ENCODE measurements at regions not wholly inside any gene's neighbourhood (a gene's known extent, or its start where the extent isn't known, plus 50 kb on each side); places are given as distances from the start of the nearest gene placed in this dataset.
"Not testable (repeated sequence)": the region's sequence is repeated elsewhere in the genome, so short reads cannot be mapped to it uniquely, and the experiment has no call there.

GRCh38 chr6:159440911-159441703, 251.9 kb downstream of the SOD2 start:
- DNase-seq (ENCODE audit: low read depth in 2 of 2) = no peak

GRCh38 chr6:159440349-159440748, 252.7 kb downstream of the SOD2 start:
- no peak for DNase-seq (ENCODE audit: low read depth in 2 of 2)

DNA sequence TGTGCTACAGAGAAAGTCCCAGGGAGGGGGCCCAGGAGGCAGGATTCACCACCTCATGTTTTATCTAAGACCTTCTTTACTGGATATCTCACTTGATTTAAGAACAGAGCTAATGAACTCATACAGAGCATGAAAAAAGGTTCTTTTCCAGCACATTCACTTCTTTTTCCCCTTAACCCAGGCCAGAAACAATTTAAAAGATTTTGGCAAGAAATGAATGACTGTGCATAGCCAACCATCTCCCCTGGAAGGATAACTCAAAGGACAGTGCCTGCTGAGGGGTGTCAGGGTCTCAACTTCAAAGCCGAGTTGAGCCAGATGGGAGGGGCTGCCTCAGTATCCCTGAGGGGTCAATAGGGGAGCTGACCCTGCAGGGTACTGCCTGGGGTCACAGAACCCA, 253.4 kb downstream of the SOD2 start:
- DNase-seq (ENCODE audit: low read depth in 2 of 2) = no peak

DNA sequence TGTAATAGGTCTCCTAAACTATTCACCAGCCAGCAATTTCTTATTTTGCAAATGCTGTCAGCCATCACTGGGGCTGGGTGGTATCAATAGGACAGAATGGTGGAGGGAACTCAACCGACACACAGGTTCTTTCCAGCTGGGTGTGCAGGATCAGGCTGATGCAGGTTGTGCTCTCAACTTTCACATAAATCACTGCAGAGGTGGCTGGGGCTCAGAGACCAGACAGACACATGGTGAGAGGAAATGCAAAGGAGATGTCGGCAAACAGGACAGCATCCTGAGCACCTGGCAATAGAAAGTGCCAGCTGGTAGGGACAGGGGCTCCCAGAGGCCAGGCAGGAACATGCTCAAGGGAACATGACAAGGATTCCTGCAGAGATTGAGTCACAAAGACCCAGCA, 254.9 kb downstream of the SOD2 start:
- DNase-seq (ENCODE audit: low read depth in 2 of 2) = no peak

GRCh38 chr6:159436581-159436980, 256.5 kb downstream of the SOD2 start:
- DNase-seq (ENCODE audit: low read depth in 2 of 2) = no peak

DNA sequence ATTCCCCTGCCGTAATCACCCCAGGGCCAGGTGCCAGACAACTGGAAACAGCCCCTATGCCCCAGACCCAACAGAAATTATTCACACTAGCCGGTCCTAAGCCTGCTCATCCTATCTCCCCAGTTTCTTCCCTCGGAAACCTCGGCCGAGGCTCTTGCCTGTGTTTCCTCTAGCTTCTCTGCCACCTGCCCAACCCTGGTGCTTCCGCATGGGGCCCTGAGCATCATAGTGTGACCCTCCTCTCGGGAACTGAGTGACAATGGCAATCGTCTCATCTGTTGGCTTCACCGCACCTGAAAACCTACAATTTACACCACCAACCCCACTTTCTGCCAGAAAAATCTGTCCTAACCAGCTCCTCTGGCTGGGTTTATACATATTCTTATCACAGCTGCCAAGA, 257.3 kb downstream of the SOD2 start:
- DNase-seq (ENCODE audit: low read depth in 2 of 2) = no peak

DNA sequence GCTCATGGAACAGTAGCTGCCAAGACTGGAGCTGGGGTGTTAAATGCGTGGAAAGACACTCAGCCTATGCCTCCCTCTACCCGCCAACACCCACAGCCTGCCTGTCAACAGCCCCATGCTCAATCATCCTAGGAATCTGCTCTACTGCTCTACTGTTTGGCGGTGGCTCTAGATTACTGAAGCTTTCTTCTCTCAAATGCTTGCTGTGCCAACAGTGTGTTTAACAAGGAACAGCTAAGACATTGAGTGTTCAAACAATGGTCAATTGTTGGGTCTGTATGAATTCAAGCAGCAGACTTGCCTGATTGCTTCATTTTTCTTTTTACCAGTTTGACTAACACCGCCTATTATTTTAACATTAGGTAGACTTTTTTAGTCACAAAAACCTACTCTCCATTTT, 258.6 kb downstream of the SOD2 start:
- DNase-seq (ENCODE audit: low read depth in 2 of 2) = no peak

- DNase-seq (ENCODE audit: low read depth in 2 of 2) = no peak
Observed at GRCh38 chr6:159433550-159433949, 259.5 kb downstream of the SOD2 start.

DNA sequence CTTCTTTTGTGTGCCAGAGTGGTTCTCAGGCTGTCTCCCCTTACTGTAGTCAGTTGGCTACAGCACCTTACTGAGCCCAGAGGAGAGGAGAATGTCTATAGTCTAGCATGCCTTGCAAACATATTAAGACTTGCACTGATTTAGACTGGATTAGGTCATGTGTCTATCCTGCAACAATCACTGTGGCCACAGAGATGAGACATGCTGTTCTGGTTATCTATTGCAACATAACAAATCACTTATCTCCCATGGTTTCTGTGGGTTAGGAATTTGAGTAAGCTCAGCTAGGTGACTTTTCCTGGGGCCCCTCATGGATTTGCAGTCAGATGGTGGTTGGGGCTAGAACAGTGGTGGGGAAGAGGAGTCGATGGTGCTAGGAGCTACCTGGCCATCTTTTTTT, 261.3 kb downstream of the SOD2 start:
- no peak for DNase-seq (ENCODE audit: low read depth in 2 of 2)

- no peak for DNase-seq (ENCODE audit: low read depth in 2 of 2)
Observed at GRCh38 chr6:159430323-159430722, 261.1 kb downstream of the FNDC1 start.

GRCh38 chr6:159429433-159429832, 260.2 kb downstream of the FNDC1 start:
- no peak for DNase-seq (ENCODE audit: low read depth in 2 of 2)

DNA sequence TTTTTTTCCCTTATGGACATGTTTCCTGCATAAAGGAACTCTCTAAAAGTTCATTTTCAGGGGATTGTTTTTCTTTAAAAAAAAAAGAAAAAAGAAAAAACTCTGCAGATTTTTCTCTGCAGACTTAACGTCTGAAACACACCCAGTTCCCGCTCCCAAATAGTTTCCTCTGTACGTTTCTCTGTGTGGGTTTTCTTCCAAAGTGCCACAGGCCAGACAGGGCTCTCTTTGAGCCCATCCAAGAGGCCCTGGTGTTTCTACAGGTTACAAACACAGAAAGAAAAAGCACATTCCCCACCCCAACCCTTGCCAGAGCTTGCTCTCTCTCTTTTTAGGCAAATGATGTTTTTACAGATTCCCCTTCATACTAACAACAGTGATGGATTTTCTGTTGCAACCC, 258.6 kb downstream of the FNDC1 start:
- no peak for DNase-seq (ENCODE audit: low read depth in 2 of 2)

- no peak for DNase-seq (ENCODE audit: low read depth in 2 of 2)
Observed at GRCh38 chr6:159427335-159427734, 258.1 kb downstream of the FNDC1 start.

DNA sequence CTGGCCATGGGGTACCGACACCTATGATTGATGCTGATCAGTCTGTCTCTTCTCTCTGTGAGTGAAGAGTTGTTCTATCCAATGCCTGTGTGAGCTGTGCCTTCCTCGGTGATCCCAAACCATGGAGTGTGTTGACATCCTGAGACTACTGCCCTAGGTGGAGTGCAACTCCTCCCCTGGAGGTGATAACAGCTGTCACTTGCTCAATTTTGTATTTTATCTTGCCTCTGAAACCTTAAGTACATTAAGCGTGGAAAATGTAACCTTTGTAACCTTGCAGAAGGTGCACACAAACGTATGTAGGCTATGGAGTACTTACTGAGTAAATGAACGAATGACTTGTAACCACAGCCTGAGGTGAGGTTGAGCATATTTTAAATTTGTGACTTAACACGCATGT, 256.2 kb downstream of the FNDC1 start:
- DNase-seq (ENCODE audit: low read depth in 2 of 2) = no peak

DNA sequence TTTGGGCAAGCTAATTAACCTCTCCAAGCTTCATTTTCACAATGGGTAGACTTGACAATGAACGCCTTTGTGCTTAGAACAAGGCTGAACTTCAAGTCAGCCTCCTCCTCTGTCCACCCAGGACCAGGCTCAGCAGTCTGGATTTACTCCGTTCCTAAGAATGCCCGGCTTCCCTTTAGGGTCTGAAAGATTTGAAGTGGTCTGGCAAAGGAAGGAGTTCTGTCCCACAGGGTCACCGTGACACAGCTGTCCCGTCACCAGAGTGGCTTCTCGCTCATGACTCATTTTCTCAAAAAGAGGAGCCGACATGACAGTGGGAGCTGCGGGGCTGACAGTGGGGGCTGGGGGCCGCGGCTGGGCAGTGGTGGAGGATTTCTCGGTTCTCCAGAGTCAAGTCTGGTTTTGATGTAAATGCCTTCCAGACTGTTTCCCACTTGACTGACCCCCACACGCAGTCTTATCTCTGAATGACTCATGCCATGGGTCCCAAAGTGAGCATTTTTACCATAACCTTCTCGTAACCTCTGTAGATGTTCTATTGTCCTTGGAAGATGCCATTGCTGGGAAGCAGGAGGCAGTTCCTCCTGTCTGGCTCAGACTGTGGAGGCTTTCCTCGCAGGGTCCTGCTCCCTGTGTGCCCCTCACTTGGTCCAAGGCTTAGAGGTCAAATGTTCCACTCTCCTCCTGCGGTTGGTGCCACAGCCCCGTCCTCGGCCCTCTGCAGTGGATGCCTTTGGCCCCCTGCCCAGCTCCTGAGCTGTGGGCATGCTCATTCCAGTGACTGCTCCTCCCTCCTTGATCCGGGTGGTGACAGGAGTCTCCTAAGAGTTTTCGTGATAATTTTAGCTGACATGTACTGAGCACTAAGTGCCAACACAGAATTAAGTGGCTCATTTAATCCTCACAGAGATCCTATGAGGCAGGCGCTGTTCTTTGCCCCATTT, 253.1 kb downstream of the FNDC1 start:
- DNase-seq (ENCODE audit: low read depth in 2 of 2) = no peak

- no peak for DNase-seq (ENCODE audit: low read depth in 2 of 2)
Observed at GRCh38 chr6:159421586-159421985, 252.4 kb downstream of the FNDC1 start.

DNA sequence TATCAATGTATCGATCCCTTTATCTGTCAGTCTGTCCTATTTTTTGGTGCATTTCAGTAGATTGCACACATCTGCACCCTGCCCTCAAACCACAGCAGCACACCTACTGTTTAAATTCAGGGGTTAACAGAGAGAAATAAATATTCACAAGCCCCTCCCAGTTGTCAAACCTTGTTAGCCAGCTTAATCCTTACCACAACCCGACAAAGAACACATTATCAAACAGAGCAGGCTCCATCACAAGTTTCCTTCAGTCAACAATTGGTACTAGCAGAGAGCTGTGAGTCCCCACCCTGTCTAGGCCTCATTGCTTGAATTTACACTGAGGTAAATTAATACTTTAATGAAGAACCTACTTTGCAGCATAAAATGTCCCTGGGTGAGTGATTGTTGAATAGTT, 249.8 kb downstream of the FNDC1 start:
- DNase-seq (ENCODE audit: low read depth in 2 of 2) = no peak

DNA sequence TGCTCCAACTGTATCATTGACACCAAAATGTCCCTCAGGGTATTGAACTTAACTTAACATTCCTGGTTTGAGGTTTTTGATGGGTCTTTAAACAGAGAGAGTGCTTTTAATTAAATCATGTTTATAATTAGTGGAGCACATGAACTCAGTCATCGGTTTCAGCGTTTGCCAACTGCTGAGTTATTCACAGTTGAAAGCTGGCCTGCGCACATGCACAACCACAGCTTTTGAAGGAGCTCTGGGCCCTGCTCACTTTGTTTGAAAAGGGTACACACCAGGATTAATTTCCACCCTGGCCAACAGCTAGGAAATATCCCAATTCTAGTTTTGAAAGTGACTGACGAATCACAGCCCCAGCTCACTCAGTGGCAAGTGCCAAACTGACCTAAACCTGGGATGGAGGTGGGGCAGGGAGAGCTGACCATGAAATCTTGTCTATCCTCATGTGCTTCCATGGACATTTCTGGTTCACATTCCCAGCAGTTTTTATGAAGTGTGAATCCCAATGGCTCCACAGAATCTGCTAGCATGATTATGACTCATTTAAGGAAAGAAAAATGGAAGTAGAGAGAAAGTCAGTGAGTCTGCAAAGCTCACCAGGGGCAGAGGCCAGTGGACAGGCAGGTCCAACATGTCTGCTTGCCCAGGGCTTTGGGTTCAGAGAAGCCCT, 247.8 kb downstream of the FNDC1 start:
- DNase-seq (ENCODE audit: low read depth in 2 of 2) = no peak

GRCh38 chr6:159415540-159415939, 246.3 kb downstream of the FNDC1 start:
- no peak for DNase-seq (ENCODE audit: low read depth in 2 of 2)

- DNase-seq (ENCODE audit: low read depth in 2 of 2) = no peak
Observed at GRCh38 chr6:159414711-159415110, 245.5 kb downstream of the FNDC1 start.

DNA sequence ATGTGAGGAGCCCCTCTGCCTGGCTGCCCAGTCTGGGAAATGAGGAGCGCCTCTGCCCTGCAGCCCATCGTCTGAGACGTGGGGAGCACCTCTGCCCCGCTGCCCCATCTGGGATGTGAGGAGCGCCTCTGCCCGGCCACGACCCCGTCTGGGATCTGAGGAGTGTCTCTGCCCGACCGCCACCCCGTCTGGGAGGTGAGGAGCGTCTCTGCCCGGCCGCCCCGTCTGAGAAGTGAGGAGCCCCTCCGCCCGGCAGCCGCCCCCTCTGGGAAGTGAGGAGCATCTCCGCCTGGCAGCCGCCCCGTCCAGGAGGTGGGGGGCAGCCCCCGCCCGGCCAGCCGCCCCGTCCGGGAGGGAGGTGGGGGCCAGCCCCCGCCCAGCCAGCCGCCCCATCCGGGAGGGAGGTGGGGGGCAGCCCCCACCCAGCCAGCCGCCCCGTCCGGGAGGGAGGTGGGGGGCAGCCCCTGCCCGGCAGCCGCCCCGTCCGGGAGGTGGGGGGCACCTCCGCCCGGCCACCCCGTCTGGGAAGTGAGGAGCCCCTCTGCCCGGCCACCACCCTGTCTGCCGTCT, 238.1 kb downstream of the FNDC1 start:
- DNase-seq (ENCODE audit: low read depth in 2 of 2) = not testable (repeated sequence)

- DNase-seq (ENCODE audit: low read depth in 2 of 2) = no peak
Observed at GRCh38 chr6:159404296-159404695, 235.1 kb downstream of the FNDC1 start.
